Erythroblast (primary cell): ENCODE measurements at regions not wholly inside any gene's neighbourhood (a gene's known extent, or its start where the extent isn't known, plus 50 kb on each side); places are given as distances from the start of the nearest gene placed in this dataset.

Experiments used
- DNase-seq, 2 experiments: peaks; one replicate each; lab custom pipeline; 2025; lab: John Stamatoyannopoulos, UW
- GATA1 ChIP-seq: IDR thresholded peaks from 2 replicates; pipeline ENCODE4 v1.6.1; 2011; ENCODE audit warnings: low read depth, mild to moderate bottlenecking, control low read depth, low read length, moderate library complexity
- POLR2A ChIP-seq: IDR thresholded peaks from 2 replicates; pipeline ENCODE4 v1.6.1; 2011; ENCODE audit warnings: mild to moderate bottlenecking, low read length

GRCh38 chr12:70154960-70155589 is 88.2 kb upstream of the CNOT2 start:
- DNase-seq, result peak; percentile 33 to 35

GRCh38 chr12:70157099-70157498 is 86.1 kb upstream of the CNOT2 start:
- no peak for DNase-seq
- TF ChIP-seq GATA1 (no peak), POLR2A (no peak)

More at GRCh38 chr12:70154960-70155589, 88.2 kb upstream of the CNOT2 start:
- TF ChIP-seq POLR2A (no peak), GATA1 (no peak)

GRCh38 chr12:70165450-70165849 is 77.8 kb upstream of the CNOT2 start:
- DNase-seq, result no peak
- TF ChIP-seq GATA1 (no peak), POLR2A (no peak)

- DNase-seq, result no peak
- no peak for TF ChIP-seq GATA1
- no peak for TF ChIP-seq POLR2A
Observed at GRCh38 chr12:70176290-70176689, 66.9 kb upstream of the CNOT2 start.

GRCh38 chr12:70177631-70178030 is 65.6 kb upstream of the CNOT2 start:
- no peak for TF ChIP-seq POLR2A
- no peak for TF ChIP-seq GATA1
- no peak for DNase-seq

- TF ChIP-seq GATA1 (no peak), POLR2A (no peak)
- no peak for DNase-seq
Observed at GRCh38 chr12:70178038-70178437, 65.2 kb upstream of the CNOT2 start.

GRCh38 chr12:70180130-70180529 is 63.1 kb upstream of the CNOT2 start:
- TF ChIP-seq GATA1 (no peak), POLR2A (no peak)
- no peak for DNase-seq

- DNase-seq, result no peak
- TF ChIP-seq POLR2A (no peak), GATA1 (no peak)
Observed at GRCh38 chr12:70185301-70185700, 57.9 kb upstream of the CNOT2 start.

- TF ChIP-seq GATA1 (no peak), POLR2A (no peak)
- DNase-seq, result no peak
Observed at GRCh38 chr12:70186436-70186835, 56.8 kb upstream of the CNOT2 start.

- TF ChIP-seq POLR2A (no peak), GATA1 (no peak)
- no peak for DNase-seq
Observed at GRCh38 chr12:70190262-70191010, 52.8 kb upstream of the CNOT2 start.
